ENCODE measurements at regions not wholly inside any gene's neighbourhood (a gene's known extent, or its start where the extent isn't known, plus 50 kb on each side); places are given as distances from the start of the nearest gene placed in this dataset.

DNA sequence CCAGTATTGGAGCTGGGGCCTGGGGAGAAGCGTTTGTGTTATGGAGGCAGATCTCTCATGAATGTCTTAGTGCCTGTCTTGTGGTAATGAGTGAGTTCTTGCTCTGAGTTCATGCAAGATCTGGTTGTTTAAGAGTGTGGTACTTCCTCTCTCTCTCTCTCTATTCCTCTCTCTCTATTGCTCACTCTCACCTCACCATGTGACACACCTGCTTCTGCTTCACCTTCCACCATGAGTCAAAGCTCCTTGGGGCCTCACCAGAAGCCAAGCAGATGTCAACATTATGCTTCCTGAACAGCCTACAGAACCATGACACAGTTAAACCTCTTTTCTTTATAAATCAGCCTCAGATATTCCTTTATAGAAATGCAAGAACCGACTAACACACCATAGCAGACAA lies 242.7 kb upstream of the ADRA1B start:
- TF ChIP-seq, protein P1, sequence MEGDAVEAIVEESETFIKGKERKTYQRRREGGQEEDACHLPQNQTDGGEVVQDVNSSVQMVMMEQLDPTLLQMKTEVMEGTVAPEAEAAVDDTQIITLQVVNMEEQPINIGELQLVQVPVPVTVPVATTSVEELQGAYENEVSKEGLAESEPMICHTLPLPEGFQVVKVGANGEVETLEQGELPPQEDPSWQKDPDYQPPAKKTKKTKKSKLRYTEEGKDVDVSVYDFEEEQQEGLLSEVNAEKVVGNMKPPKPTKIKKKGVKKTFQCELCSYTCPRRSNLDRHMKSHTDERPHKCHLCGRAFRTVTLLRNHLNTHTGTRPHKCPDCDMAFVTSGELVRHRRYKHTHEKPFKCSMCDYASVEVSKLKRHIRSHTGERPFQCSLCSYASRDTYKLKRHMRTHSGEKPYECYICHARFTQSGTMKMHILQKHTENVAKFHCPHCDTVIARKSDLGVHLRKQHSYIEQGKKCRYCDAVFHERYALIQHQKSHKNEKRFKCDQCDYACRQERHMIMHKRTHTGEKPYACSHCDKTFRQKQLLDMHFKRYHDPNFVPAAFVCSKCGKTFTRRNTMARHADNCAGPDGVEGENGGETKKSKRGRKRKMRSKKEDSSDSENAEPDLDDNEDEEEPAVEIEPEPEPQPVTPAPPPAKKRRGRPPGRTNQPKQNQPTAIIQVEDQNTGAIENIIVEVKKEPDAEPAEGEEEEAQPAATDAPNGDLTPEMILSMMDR (IDR thresholded peaks at IDR 0.05; ENCODE audit: insufficient read depth, low read depth, low read length): no peak
- TF ChIP-seq EZH2 (IDR thresholded peaks at IDR 0.05; ENCODE audit: insufficient read depth, low read length): no peak
